ENCODE measurements at regions not wholly inside any gene's neighbourhood (a gene's known extent, or its start where the extent isn't known, plus 50 kb on each side); places are given as distances from the start of the nearest gene placed in this dataset.
"Not testable (repeated sequence)": the region's sequence is repeated elsewhere in the genome, so short reads cannot be mapped to it uniquely, and the experiment has no call there.

DNA sequence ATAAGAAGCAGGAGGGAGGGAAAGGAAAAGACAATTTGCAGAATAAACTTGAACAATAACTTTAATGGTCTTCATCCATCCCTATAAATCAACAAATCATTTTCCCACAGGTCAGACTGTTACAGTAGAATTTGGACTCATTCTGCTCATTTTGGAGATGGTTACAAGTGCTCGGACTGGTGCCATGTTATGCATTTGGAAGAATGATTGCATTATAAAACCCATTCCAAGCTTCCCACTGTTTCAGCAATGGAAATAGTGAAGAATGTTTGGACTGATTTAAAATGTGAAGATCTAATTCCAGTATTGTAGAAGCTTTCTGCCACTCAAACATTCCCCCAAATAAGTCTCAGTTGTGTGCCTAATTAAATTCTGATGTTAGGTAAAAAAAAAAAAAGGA lies 99.7 kb upstream of the ZEB1 start:
- Histone ChIP-seq H3K9me2 (replicated peaks; ENCODE audit: insufficient read depth, low read length) (no peaks in the 10 kb centered on the region), H3K4me2 (ENCODE audit: low read depth, low read length, poor library complexity, severe bottlenecking) (no peak overlapping the region), H3K79me2 (ENCODE audit: low read length) (no peaks in the 10 kb centered on the region), H3K9ac (ENCODE audit: low read length) (no peak overlapping the region), H3K27me3 (ENCODE audit: low read length) (no peaks in the 10 kb centered on the region), H2AFZ (ENCODE audit: low read length) (no peak overlapping the region), H3K4me1 (ENCODE audit: low read length) (no peaks in the 10 kb centered on the region), H4K20me1 (ENCODE audit: insufficient read depth, low read depth, low read length) (no peaks in the 10 kb centered on the region), H3K27ac (ENCODE audit: low read length) (no peak overlapping the region), H3K36me3 (ENCODE audit: insufficient read depth, low read length) (no peaks in the 10 kb centered on the region), H3K4me3 (ENCODE audit: low read length) (no peak overlapping the region), H3K9me3 (ENCODE audit: low read length) (no peaks in the 10 kb centered on the region)
- no peak for DNase-seq

DNA sequence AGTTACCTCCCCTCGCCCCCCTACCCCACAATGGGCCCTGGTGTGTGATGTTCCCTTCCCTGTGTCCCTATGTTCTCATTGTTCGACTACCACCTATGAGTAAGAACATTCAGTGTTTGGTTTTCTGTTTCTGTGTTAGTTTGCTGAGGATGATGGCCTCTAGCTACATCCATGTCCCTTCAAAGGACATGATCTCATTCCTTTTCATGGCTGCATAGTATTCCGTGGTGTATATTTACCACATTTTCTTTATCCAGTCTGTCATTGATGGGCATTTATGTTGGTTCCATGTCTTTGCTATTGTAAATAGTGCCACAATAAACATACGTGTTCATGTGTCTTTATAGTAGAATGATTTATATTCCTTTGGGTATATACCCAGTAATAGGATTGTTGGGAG lies 90.2 kb upstream of the ZEB1 start:
- H3K9ac ChIP-seq (ENCODE audit: low read length); H3K9me2 ChIP-seq (replicated peaks; ENCODE audit: insufficient read depth, low read length); H3K4me1 ChIP-seq (ENCODE audit: low read length); H4K20me1 ChIP-seq (ENCODE audit: insufficient read depth, low read depth, low read length); H3K79me2 ChIP-seq (ENCODE audit: low read length); H3K27ac ChIP-seq (ENCODE audit: low read length); DNase-seq; H3K9me3 ChIP-seq (ENCODE audit: low read length); H3K4me2 ChIP-seq (ENCODE audit: low read depth, low read length, poor library complexity, severe bottlenecking); H3K27me3 ChIP-seq (ENCODE audit: low read length); H2AFZ ChIP-seq (ENCODE audit: low read length); H3K36me3 ChIP-seq (ENCODE audit: insufficient read depth, low read length); H3K4me3 ChIP-seq (ENCODE audit: low read length): not testable (repeated sequence)

DNA sequence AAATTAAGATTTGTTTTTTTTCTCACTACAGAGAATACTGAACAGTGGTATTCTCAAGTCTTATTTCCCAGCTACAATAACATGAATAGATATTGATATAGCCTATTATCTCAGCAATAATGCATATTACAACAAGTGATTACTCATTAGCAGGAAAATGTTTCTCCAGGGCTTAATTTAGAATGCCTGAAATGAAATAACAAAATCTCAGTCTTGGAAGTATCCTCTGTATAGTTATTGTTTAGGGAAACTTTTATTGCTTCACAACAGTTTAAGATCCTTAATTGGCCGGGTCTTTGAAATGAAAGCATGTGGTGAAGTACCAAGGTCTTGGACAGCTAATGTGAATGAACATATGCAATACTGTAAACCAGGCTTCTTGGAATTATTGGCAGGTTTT lies 79.1 kb upstream of the ZEB1 start:
- Histone ChIP-seq H4K20me1 (ENCODE audit: insufficient read depth, low read depth, low read length) (no peaks in the 10 kb centered on the region), H3K4me3 (ENCODE audit: low read length) (no peak overlapping the region), H3K4me1 (ENCODE audit: low read length) (no peaks in the 10 kb centered on the region), H3K27me3 (ENCODE audit: low read length) (no peaks in the 10 kb centered on the region), H2AFZ (ENCODE audit: low read length) (no peak overlapping the region), H3K27ac (ENCODE audit: low read length) (no peak overlapping the region), H3K4me2 (ENCODE audit: low read depth, low read length, poor library complexity, severe bottlenecking) (no peak overlapping the region), H3K9me3 (ENCODE audit: low read length) (no peaks in the 10 kb centered on the region), H3K9ac (ENCODE audit: low read length) (no peak overlapping the region), H3K79me2 (ENCODE audit: low read length) (no peaks in the 10 kb centered on the region), H3K9me2 (replicated peaks; ENCODE audit: insufficient read depth, low read length) (0 out of 2 replicates have a peak, but pooled peaks cover 6% of the 10 kb centered on the region), H3K36me3 (ENCODE audit: insufficient read depth, low read length) (no peaks in the 10 kb centered on the region)
- no peak for DNase-seq

DNA sequence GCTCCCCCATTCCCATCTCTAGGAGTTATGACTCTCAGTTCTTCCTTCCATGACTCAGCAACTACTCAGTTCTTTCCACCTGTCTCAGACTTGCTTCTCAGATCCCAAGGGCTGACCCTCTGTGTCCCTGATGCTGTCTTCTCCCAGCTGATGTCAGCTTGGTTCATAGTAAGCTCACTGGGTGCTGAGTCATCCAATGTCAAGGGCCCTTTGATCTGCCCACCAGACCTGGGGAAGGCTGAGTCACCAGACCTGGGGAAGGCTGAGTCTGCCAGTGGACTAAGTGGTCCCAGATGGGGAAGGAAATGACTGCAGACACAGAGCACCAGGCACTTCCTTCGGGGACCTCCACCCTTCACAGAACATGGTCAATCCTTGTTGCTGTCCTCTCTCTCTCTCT lies 76.1 kb upstream of the ZEB1 start:
- Histone ChIP-seq H3K9me3 (ENCODE audit: low read length) (no peaks in the 10 kb centered on the region), H3K4me2 (ENCODE audit: low read depth, low read length, poor library complexity, severe bottlenecking) (no peak overlapping the region), H3K27me3 (ENCODE audit: low read length) (no peaks in the 10 kb centered on the region), H3K4me3 (ENCODE audit: low read length) (no peak overlapping the region), H4K20me1 (ENCODE audit: insufficient read depth, low read depth, low read length) (no peaks in the 10 kb centered on the region), H3K9ac (ENCODE audit: low read length) (no peak overlapping the region), H3K4me1 (ENCODE audit: low read length) (no peaks in the 10 kb centered on the region), H3K36me3 (ENCODE audit: insufficient read depth, low read length) (no peaks in the 10 kb centered on the region), H3K9me2 (replicated peaks; ENCODE audit: insufficient read depth, low read length) (0 out of 2 replicates have a peak, but pooled peaks cover 6% of the 10 kb centered on the region), H2AFZ (ENCODE audit: low read length) (no peak overlapping the region), H3K79me2 (ENCODE audit: low read length) (no peaks in the 10 kb centered on the region), H3K27ac (ENCODE audit: low read length) (no peak overlapping the region)
- DNase-seq: no peak

DNA sequence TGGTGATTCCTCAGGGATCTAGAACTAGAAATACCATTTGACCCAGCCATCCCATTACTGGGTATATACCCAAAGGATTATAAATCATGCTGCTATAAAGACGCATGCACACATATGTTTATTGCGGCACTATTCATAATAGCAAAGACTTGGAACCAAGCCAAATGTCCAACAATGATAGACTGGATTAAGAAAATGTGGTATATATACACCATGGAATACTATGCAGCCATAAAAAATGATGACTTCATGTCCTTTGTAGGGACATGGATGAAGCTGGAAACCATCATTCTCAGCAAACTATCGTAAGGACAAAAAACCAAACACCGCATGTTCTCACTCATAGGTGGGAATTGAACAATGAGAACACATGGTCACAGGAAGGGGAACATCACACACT lies 67.9 kb upstream of the ZEB1 start:
- not testable (repeated sequence) for H3K27me3 ChIP-seq (ENCODE audit: low read length); H3K9ac ChIP-seq (ENCODE audit: low read length); H2AFZ ChIP-seq (ENCODE audit: low read length); H4K20me1 ChIP-seq (ENCODE audit: insufficient read depth, low read depth, low read length); H3K27ac ChIP-seq (ENCODE audit: low read length); H3K4me1 ChIP-seq (ENCODE audit: low read length); H3K36me3 ChIP-seq (ENCODE audit: insufficient read depth, low read length); H3K9me3 ChIP-seq (ENCODE audit: low read length); H3K79me2 ChIP-seq (ENCODE audit: low read length); DNase-seq; H3K9me2 ChIP-seq (replicated peaks; ENCODE audit: insufficient read depth, low read length); H3K4me2 ChIP-seq (ENCODE audit: low read depth, low read length, poor library complexity, severe bottlenecking); H3K4me3 ChIP-seq (ENCODE audit: low read length)

DNA sequence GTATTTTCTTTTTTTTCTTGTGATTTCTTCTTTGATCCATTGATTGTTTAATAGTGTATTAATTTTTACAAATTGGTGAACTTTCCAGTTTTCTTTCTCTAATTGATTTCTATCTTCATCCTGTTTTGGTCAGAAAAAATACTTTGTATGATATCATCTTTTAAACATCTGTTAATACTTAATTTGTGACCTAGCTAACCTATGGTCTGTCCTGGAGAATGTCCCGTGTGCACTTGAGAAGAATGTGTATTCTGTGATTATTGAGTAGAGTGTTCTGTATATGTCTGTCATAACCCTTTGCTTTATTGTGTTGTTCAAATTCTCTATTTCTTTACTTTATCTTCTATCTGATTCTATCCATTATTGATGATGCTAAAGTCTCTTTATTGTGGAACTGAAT lies 65.8 kb upstream of the ZEB1 start:
- Histone ChIP-seq H4K20me1 (ENCODE audit: insufficient read depth, low read depth, low read length) (no peaks in the 10 kb centered on the region), H3K9me2 (replicated peaks; ENCODE audit: insufficient read depth, low read length) (no peaks in the 10 kb centered on the region), H3K36me3 (ENCODE audit: insufficient read depth, low read length) (no peaks in the 10 kb centered on the region), H3K9ac (ENCODE audit: low read length) (no peak overlapping the region), H3K27ac (ENCODE audit: low read length) (no peak overlapping the region), H3K4me3 (ENCODE audit: low read length) (no peak overlapping the region), H3K9me3 (ENCODE audit: low read length) (no peaks in the 10 kb centered on the region), H3K79me2 (ENCODE audit: low read length) (no peaks in the 10 kb centered on the region), H3K4me2 (ENCODE audit: low read depth, low read length, poor library complexity, severe bottlenecking) (no peak overlapping the region), H3K4me1 (ENCODE audit: low read length) (no peaks in the 10 kb centered on the region), H2AFZ (ENCODE audit: low read length) (no peak overlapping the region), H3K27me3 (ENCODE audit: low read length) (no peaks in the 10 kb centered on the region; the same call in 1 of the 2 replicates)
- DNase-seq: no peak

DNA sequence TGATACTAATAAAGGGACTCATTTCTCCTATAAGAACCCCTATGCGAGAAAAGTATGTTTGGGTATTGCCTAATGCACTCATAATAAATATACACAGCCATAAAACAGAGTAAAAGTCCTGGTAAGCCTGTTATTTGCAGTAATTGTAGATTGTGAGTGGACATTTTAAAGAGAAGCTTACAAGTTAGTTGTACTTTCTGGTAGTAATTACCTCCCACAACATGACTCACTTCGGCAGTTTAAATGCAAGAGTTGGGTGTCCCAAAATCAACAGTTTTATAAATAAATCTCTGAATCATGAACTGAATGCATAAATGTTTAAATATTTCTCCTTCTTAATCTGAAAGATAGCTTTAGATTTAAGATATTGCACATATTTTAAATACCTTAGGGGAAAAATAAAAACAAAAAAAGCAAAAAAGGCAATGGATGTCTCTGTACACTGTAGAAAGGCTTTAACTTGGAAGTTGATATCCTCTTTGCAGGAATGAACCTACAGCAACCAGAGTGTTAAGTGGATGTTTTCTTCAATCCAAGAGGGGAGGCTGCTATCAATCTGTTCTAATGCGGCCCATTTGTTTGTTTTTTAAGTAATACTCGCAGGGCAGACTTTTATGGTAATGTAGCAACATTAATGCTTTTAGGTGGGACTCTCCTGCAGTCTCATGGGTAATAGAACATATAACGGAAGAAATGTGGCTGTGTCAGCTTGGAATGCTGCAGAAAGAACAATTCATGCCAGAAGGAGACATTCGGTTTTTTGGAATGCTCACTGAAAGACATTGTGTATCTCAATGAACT lies 57.3 kb upstream of the ZEB1 start:
- Histone ChIP-seq H2AFZ (ENCODE audit: low read length) (no peak overlapping the region), H3K9me3 (ENCODE audit: low read length) (no peaks in the 10 kb centered on the region)

DNA sequence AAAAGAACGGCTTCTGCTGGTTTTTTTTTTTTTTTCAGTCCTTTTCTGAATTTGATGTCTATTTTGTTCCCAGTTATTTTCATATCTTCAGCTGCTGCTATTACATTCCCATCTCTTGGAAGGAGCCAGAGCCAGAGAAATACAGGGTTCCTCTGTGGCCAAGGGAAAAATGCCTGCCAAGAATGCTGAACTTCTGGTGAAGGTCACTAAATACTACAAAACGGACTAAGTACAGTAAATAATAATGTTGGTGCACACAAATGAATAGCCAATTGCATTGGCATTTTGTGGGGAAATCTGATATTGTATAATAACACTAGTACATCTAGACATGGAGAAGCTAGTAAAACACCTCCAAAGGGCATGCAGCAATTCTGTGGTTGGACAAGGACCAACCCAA lies 56.3 kb upstream of the ZEB1 start:
- no peak overlapping the region for H3K9ac ChIP-seq (ENCODE audit: low read length)
- H3K4me1 ChIP-seq (ENCODE audit: low read length): no peaks in the 10 kb centered on the region
- H2AFZ ChIP-seq (ENCODE audit: low read length): no peak overlapping the region
- H3K36me3 ChIP-seq (ENCODE audit: insufficient read depth, low read length): no peaks in the 10 kb centered on the region
- no peaks in the 10 kb centered on the region for H3K9me2 ChIP-seq (replicated peaks; ENCODE audit: insufficient read depth, low read length)
- no peaks in the 10 kb centered on the region for H3K79me2 ChIP-seq (ENCODE audit: low read length)
- no peak overlapping the region for H3K4me3 ChIP-seq (ENCODE audit: low read length)
- no peak overlapping the region for H3K27ac ChIP-seq (ENCODE audit: low read length)
- no peak for DNase-seq
- H3K9me3 ChIP-seq (ENCODE audit: low read length): no peaks in the 10 kb centered on the region
- H3K27me3 ChIP-seq (ENCODE audit: low read length): no peaks in the 10 kb centered on the region
- no peaks in the 10 kb centered on the region for H4K20me1 ChIP-seq (ENCODE audit: insufficient read depth, low read depth, low read length)
- H3K4me2 ChIP-seq (ENCODE audit: low read depth, low read length, poor library complexity, severe bottlenecking): no peak overlapping the region

More for the DNA sequence above, 57.3 kb upstream of the ZEB1 start:
- Histone ChIP-seq H3K4me1 (ENCODE audit: low read length) (no peaks in the 10 kb centered on the region), H3K36me3 (ENCODE audit: insufficient read depth, low read length) (no peaks in the 10 kb centered on the region), H3K27me3 (ENCODE audit: low read length) (no peaks in the 10 kb centered on the region), H3K4me2 (ENCODE audit: low read depth, low read length, poor library complexity, severe bottlenecking) (no peak overlapping the region), H3K27ac (ENCODE audit: low read length) (no peak overlapping the region), H3K4me3 (ENCODE audit: low read length) (no peak overlapping the region), H3K9ac (ENCODE audit: low read length) (no peak overlapping the region), H4K20me1 (ENCODE audit: insufficient read depth, low read depth, low read length) (no peaks in the 10 kb centered on the region), H3K79me2 (ENCODE audit: low read length) (no peaks in the 10 kb centered on the region), H3K9me2 (replicated peaks; ENCODE audit: insufficient read depth, low read length) (no peaks in the 10 kb centered on the region)
- DNase-seq: no peak

Data from Karpas-422 (cell line).